Endothelial cell of umbilical vein (primary cell): ENCODE measurements at regions not wholly inside any gene's neighbourhood (a gene's known extent, or its start where the extent isn't known, plus 50 kb on each side); places are given as distances from the start of the nearest gene placed in this dataset.

Source experiments
- BruUV-seq: library from RNA; stranded (reverse); fragments of 400-500 nt; replicated peaks from 2 replicates; lab custom pipeline; 2021; lab: Mats Ljungman, UMichigan
- CTCF ChIA-PET: fragments of 300-600, 350-600 bp; sonication (Branson Sonifier 250); formaldehyde crosslinking; loops from one replicate; lab custom pipeline; 2021; ENCODE audit warnings: antibody characterized with exemption, inconsistent platforms; lab: Charles Lee
- POLR2A ChIA-PET: fragments of 300-600, 350-600 bp; sonication (Branson Sonifier 250); formaldehyde crosslinking; loops from one replicate; lab custom pipeline; 2021; ENCODE audit warnings: antibody characterized with exemption, inconsistent platforms; lab: Charles Lee
- DNase-seq: peaks from one replicate; pipeline ENCODE4 v3.0.0-alpha.2; 2011; ENCODE audit warnings: low read depth, low spot score
- FAIRE-seq: peaks from 2 replicates; lab custom pipeline; 2011; peaks lifted over from hg19 to GRCh38; lab: Jason Lieb, UNC
- H2AFZ ChIP-seq: 2 replicates; pipeline ENCODE4 v1.6.0; 2012; ENCODE audit warnings: low read depth, low read length, control low read depth, inconsistent platforms
- H3K27ac ChIP-seq: 2 replicates; pipeline ENCODE4 v1.5.1; 2011; ENCODE audit warnings: low read depth, mild to moderate bottlenecking, control low read depth, low read length, moderate library complexity; ENCODE audit not compliant: insufficient read depth
- H3K27me3 ChIP-seq, 2 experiments: 2 replicates each; pipeline versions ENCODE4 v1.6.0 to v1.6.1; 2011; ENCODE audit warnings: low read length in 2 of 2, mixed read lengths in 1 of 2; ENCODE audit not compliant: control insufficient read depth in 2 of 2, insufficient read depth in 2 of 2
- H3K36me3 ChIP-seq, 2 experiments: 2 replicates in 1 of 2; 3 replicates in 1 of 2; pipeline ENCODE4 v1.5.1; 2011; ENCODE audit warnings: low read length in 2 of 2, mild to moderate bottlenecking in 1 of 2, moderate library complexity in 1 of 2; ENCODE audit not compliant: control insufficient read depth in 2 of 2, insufficient read depth in 2 of 2; ENCODE audit errors: extremely low read depth in 1 of 2
- H3K4me1 ChIP-seq: 3 replicates; pipeline ENCODE4 v1.5.1; 2011; ENCODE audit warnings: mild to moderate bottlenecking, low read length; ENCODE audit not compliant: control insufficient read depth, insufficient read depth; ENCODE audit errors: extremely low read depth
- H3K4me2 ChIP-seq: 2 replicates; pipeline ENCODE4 v1.6.1; 2011; ENCODE audit warnings: low read length, control low read depth, mixed read lengths; ENCODE audit not compliant: insufficient read depth
- H3K4me3 ChIP-seq, 3 experiments: fragments of 200-600 bp in 1 of 3; sonication (generic), shearing (Covaris generic) in 1 of 3; replicated peaks in 1 of 3; 2 replicates each; pipeline ENCODE4 v1.5.1; 2011 to 2016; ENCODE audit warnings: control low read depth in 3 of 3, low read length in 3 of 3, mild to moderate bottlenecking in 2 of 3, inconsistent platforms in 1 of 3, low read depth in 1 of 3, moderate library complexity in 1 of 3; ENCODE audit not compliant: insufficient read depth in 1 of 3
- H3K79me2 ChIP-seq: 2 replicates; pipeline ENCODE4 v1.6.0; 2012; ENCODE audit warnings: low read length, inconsistent platforms; ENCODE audit not compliant: control insufficient read depth, insufficient read depth
- H3K9ac ChIP-seq: replicated peaks from 2 replicates; pipeline ENCODE3; 2011; ENCODE audit warnings: low read length, control low read depth; ENCODE audit not compliant: insufficient read depth; ENCODE audit errors: extremely low read depth
- H3K9me1 ChIP-seq: replicated peaks from 3 replicates; pipeline ENCODE4 v1.6.0; 2011; ENCODE audit warnings: mild to moderate bottlenecking, low read length; ENCODE audit not compliant: control insufficient read depth, insufficient read depth; ENCODE audit errors: extremely low read depth
- H3K9me3 ChIP-seq: replicated peaks from 2 replicates; pipeline ENCODE4 v1.5.1; 2012; ENCODE audit warnings: low read length, inconsistent platforms; ENCODE audit not compliant: control insufficient read depth, insufficient read depth
- H4K20me1 ChIP-seq: replicated peaks from 2 replicates; pipeline ENCODE3; 2011; ENCODE audit warnings: mild to moderate bottlenecking, low read length; ENCODE audit not compliant: control insufficient read depth, insufficient read depth; ENCODE audit errors: extremely low read depth
- EZH2 ChIP-seq: IDR thresholded peaks from 2 replicates; pipeline ENCODE4 v1.6.1; 2012; ENCODE audit warnings: borderline replicate concordance, low read depth, mild to moderate bottlenecking, moderate library complexity, low read length, inconsistent platforms; ENCODE audit not compliant: severe bottlenecking
- FOS ChIP-seq: IDR thresholded peaks from 2 replicates; pipeline ENCODE4 v1.6.1; 2011; ENCODE audit warnings: mild to moderate bottlenecking, low read length, moderate library complexity, borderline replicate concordance; ENCODE audit not compliant: insufficient read depth
- GATA2 ChIP-seq: IDR thresholded peaks from 2 replicates; pipeline ENCODE4 v1.7.0; 2011; ENCODE audit warnings: low read depth, mild to moderate bottlenecking, moderate library complexity, mixed read lengths, low read length; ENCODE audit not compliant: insufficient read length, insufficient read depth
- JUN ChIP-seq: IDR thresholded peaks from 2 replicates; pipeline ENCODE4 v1.6.1; 2011; ENCODE audit warnings: borderline replicate concordance, low read depth; ENCODE audit not compliant: insufficient read length, insufficient read depth
- MYC ChIP-seq: IDR thresholded peaks from one replicate; pipeline ENCODE4 v1.6.1; 2011; ENCODE audit warnings: mild to moderate bottlenecking, low read depth, low read length
- POLR2A ChIP-seq: IDR thresholded peaks from 2 replicates; pipeline ENCODE4 v1.6.1; 2012; ENCODE audit warnings: low read depth, mild to moderate bottlenecking, control low read depth, low read length
- POLR2AphosphoS5 ChIP-seq: IDR thresholded peaks from 2 replicates; pipeline ENCODE4 v1.6.1; 2012; ENCODE audit warnings: low read depth, mild to moderate bottlenecking, control low read depth, low read length, moderate library complexity; ENCODE audit not compliant: insufficient read depth
- dilution Hi-C: fragments of 300-500 bp; cut with MboI; formaldehyde crosslinking; loops from one replicate; pipeline ENCODE4 v1.15.0; 2019; ENCODE audit warnings: low sequenced_read_pairs; ENCODE audit not compliant: extremely low pct_ligation_motif_present
- intact Hi-C: fragments of 100-400 bp; cut with micrococcal nuclease; formaldehyde crosslinking; loops from one replicate; pipeline ENCODE4 v1.10.0; 2022
- TF ChIP-seq, protein P1 (sequence below), 2 donors: IDR thresholded peaks; 1 replicate in 1 of 2; 2 replicates in 1 of 2; pipeline ENCODE4 v1.5.1; 2011; ENCODE audit warnings: low read length in 2 of 2, mild to moderate bottlenecking in 2 of 2, moderate library complexity in 2 of 2, control low read depth in 1 of 2, inconsistent platforms in 1 of 2, low read depth in 1 of 2; ENCODE audit not compliant: insufficient read depth in 1 of 2; ENCODE audit errors: extremely low read depth in 1 of 2
- TF ChIP-seq, protein P2 (sequence below): IDR thresholded peaks from 2 replicates; pipeline ENCODE4 v1.6.1; 2011; ENCODE audit not compliant: insufficient read depth, insufficient read length

DNA sequence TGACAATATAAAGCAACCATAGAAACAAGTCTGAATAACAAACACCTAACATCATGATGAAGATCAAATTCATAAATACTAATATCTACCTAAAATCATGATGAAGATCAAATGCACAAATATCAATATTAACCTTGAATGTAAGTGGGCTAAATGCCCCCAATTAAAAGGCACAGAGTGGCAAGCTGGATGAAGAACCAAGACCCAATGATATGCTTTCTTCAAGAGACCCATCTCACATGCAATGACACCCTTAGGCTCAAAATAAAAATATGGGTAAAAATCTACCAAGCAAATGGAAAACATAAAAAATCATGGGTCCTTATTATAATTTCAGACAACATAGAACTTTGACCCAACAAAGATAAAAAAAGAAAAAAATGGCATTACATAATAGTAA lies 578.5 kb upstream of the PTCHD4 start:
- H3K9me3 ChIP-seq: no peaks in the 10 kb centered on the region
- POLR2A ChIA-PET: no interaction called here
- no peak overlapping the region for H3K4me3 ChIP-seq
- BruUV-seq: no TSS peak
- no peaks in the 10 kb centered on the region for H3K27me3 ChIP-seq
- FAIRE-seq (no peak), DNase-seq (no peak)
- no peak overlapping the region for H3K27ac ChIP-seq
- CTCF ChIA-PET: no interaction called here
- H3K9ac ChIP-seq: no peak overlapping the region
- no peaks in the 10 kb centered on the region for H3K4me1 ChIP-seq
- no peak overlapping the region for H2AFZ ChIP-seq
- no peaks in the 10 kb centered on the region for H4K20me1 ChIP-seq
- H3K4me2 ChIP-seq: no peak overlapping the region
- intact Hi-C loops: no loop called here
- no peak for TF ChIP-seq FOS
- no peaks in the 10 kb centered on the region for H3K36me3 ChIP-seq
- H3K9me1 ChIP-seq: no peaks in the 10 kb centered on the region
- dilution Hi-C loops: no loop called here
- no peaks in the 10 kb centered on the region for H3K79me2 ChIP-seq

DNA sequence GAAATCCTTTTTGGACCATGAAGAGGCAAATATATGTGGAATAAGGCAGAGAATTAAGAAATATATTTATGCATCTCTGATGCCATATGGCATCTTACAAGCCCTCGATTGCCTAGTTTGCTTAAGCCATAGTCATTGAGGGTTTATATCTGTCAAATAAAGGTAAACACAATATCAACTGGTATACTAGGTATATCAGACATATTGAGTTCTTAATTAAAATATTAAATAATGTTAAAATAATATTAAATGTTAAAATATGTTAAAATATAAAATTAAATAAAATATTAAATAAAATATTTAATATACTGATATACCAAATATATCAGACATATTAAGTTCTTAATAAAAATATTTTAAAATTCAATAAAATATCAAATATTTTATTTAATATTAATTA lies 567.4 kb upstream of the PTCHD4 start:
- H2AFZ ChIP-seq: no peak overlapping the region
- H3K36me3 ChIP-seq: no peaks in the 10 kb centered on the region
- no peak overlapping the region for H3K9ac ChIP-seq
- intact Hi-C loops (no loop called here), dilution Hi-C loops (no loop called here)
- H3K4me1 ChIP-seq: no peaks in the 10 kb centered on the region
- H3K79me2 ChIP-seq: no peaks in the 10 kb centered on the region
- H3K9me3 ChIP-seq: no peaks in the 10 kb centered on the region
- DNase-seq (no peak), FAIRE-seq (no peak)
- BruUV-seq: no TSS peak
- H3K4me2 ChIP-seq: no peak overlapping the region
- TF ChIP-seq POLR2A: no peak
- no peak for TF ChIP-seq JUN
- TF ChIP-seq, protein P1, sequence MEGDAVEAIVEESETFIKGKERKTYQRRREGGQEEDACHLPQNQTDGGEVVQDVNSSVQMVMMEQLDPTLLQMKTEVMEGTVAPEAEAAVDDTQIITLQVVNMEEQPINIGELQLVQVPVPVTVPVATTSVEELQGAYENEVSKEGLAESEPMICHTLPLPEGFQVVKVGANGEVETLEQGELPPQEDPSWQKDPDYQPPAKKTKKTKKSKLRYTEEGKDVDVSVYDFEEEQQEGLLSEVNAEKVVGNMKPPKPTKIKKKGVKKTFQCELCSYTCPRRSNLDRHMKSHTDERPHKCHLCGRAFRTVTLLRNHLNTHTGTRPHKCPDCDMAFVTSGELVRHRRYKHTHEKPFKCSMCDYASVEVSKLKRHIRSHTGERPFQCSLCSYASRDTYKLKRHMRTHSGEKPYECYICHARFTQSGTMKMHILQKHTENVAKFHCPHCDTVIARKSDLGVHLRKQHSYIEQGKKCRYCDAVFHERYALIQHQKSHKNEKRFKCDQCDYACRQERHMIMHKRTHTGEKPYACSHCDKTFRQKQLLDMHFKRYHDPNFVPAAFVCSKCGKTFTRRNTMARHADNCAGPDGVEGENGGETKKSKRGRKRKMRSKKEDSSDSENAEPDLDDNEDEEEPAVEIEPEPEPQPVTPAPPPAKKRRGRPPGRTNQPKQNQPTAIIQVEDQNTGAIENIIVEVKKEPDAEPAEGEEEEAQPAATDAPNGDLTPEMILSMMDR (IDR thresholded peaks at IDR 0.05; ENCODE audit: extremely low read depth in 1 of 2, insufficient read depth in 1 of 2, low read depth in 1 of 2, low read length in 2 of 2): no peak
- TF ChIP-seq POLR2AphosphoS5: no peak
- no peak for TF ChIP-seq EZH2
- no peak for TF ChIP-seq FOS
- TF ChIP-seq MYC: no peak
- TF ChIP-seq GATA2: no peak
- TF ChIP-seq, protein P2, sequence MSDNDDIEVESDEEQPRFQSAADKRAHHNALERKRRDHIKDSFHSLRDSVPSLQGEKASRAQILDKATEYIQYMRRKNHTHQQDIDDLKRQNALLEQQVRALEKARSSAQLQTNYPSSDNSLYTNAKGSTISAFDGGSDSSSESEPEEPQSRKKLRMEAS: no peak
- ChIA-PET POLR2A (no interaction called here), CTCF (no interaction called here)
- no peaks in the 10 kb centered on the region for H4K20me1 ChIP-seq
- no peak overlapping the region for H3K27ac ChIP-seq
- H3K4me3 ChIP-seq: no peak overlapping the region
- H3K27me3 ChIP-seq: no peaks in the 10 kb centered on the region
- H3K9me1 ChIP-seq: no peaks in the 10 kb centered on the region
